ENCODE measurements at regions not wholly inside any gene's neighbourhood (a gene's known extent, or its start where the extent isn't known, plus 50 kb on each side); places are given as distances from the start of the nearest gene placed in this dataset.

DNA sequence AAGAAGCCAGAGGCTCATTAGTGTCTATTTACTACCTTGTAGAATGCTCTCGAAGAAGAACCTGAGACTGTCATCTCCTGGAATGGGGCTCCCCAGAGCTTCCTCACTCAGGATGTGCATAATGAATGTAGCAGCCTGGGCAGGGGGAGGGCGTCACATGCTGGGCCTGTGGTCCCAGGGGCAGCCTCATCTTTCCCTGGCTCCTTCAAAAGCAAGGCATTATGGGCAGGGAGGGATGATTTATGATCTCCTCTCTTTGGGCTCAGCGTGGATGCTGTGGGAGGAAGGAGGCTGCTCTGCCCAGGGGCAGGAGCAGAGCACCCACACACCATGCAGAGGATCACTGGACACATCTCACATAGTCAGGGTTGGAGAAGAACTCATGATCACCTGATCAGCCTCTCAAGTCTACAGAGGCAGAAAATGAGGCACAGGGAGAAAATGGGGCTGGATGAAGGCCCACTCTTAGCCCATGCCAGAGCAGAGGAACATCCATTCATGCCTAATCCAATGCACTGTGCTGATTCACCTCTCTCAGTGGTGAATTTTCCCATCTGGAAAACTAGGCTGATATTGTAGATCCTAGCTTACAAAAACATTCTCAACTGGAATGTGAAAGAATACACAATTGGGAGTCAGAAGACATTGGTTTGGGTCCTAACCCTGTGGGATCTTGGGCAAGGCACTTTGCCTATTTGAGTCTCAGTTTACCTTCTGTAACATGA is 173.7 kb downstream of the CARTPT start:
- DNase-seq (no peak), ATAC-seq (no peak)
- WGBS, 3 donors: 49 to 58% (median 56%) methylated on average over 3 of the region's 3 CpGs
- TF ChIP-seq, protein P1, sequence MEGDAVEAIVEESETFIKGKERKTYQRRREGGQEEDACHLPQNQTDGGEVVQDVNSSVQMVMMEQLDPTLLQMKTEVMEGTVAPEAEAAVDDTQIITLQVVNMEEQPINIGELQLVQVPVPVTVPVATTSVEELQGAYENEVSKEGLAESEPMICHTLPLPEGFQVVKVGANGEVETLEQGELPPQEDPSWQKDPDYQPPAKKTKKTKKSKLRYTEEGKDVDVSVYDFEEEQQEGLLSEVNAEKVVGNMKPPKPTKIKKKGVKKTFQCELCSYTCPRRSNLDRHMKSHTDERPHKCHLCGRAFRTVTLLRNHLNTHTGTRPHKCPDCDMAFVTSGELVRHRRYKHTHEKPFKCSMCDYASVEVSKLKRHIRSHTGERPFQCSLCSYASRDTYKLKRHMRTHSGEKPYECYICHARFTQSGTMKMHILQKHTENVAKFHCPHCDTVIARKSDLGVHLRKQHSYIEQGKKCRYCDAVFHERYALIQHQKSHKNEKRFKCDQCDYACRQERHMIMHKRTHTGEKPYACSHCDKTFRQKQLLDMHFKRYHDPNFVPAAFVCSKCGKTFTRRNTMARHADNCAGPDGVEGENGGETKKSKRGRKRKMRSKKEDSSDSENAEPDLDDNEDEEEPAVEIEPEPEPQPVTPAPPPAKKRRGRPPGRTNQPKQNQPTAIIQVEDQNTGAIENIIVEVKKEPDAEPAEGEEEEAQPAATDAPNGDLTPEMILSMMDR (IDR thresholded peaks at IDR 0.05): no peak
- Histone ChIP-seq H3K27ac (no peak overlapping the region), H3K27me3 (ENCODE audit: insufficient read depth in 3 of 3, low read length in 2 of 3) (no peaks in the 10 kb centered on the region), H3K4me3 (no peak overlapping the region), H3K9me3 (no peaks in the 10 kb centered on the region), H3K36me3 (ENCODE audit: insufficient read depth in 1 of 2, low read depth in 1 of 2) (no peaks in the 10 kb centered on the region), H3K4me1 (no peaks in the 10 kb centered on the region)
- intact Hi-C loops (cut with DNase I): no loop called here

DNA sequence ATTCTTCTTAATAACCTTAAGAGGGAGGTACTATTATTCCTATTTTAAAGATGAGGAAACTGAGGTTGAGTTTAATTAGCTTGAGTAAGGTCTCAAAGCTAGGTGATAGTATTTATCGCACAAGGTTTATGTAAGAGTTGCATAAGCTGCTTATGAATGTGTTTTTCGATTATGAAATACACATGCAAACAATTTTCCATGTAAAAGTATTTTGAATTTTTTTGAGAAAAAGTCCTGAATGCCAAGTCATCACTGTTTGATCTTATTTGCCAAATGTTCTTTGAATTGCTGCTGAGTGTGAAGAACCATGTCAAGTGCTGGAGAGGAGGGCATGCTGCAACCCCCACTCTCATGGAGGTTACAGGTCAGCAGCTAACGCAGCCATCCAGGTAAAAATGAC is 174.4 kb downstream of the CARTPT start:
- WGBS, 3 donors: 81 to 89% (median 86%) methylated on average over 3 of the region's 3 CpGs
- Histone ChIP-seq H3K9me3 (no peaks in the 10 kb centered on the region), H3K36me3 (ENCODE audit: insufficient read depth in 1 of 2, low read depth in 1 of 2) (no peaks in the 10 kb centered on the region), H3K4me1 (no peaks in the 10 kb centered on the region), H3K27ac (no peak overlapping the region), H3K27me3 (ENCODE audit: insufficient read depth in 3 of 3, low read length in 2 of 3) (no peaks in the 10 kb centered on the region), H3K4me3 (no peak overlapping the region)
- ATAC-seq (no peak), DNase-seq (no peak)
- intact Hi-C loops (cut with DNase I): no loop called here
- TF ChIP-seq, protein P1 (IDR thresholded peaks at IDR 0.05): no peak

DNA sequence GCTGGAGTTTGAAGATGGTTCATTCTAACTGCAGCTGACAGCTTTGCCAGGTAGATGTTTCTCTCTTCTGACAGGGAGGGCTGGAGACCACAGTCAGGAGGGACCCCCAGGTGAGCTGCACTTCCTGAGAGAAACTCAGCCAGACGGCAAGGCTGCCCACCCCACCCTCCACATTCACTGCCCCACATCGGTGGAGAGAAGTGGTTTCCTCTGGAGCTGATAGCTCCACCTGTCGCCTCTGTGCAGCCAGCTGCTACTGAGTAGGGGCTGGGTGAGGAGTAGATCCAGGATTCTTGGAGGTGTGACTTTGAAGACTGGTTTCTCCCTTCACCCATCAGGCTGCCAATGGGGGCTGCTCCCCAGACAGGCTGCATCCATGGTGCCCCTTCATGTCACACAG is 175.0 kb downstream of the CARTPT start:
- H3K27me3 ChIP-seq (ENCODE audit: insufficient read depth in 3 of 3, low read length in 2 of 3): no peaks in the 10 kb centered on the region
- no peak overlapping the region for H3K4me3 ChIP-seq
- DNase-seq (no peak), ATAC-seq (no peak)
- TF ChIP-seq, protein P1 (IDR thresholded peaks at IDR 0.05): no peak
- no peak overlapping the region for H3K27ac ChIP-seq
- intact Hi-C loops (cut with DNase I): no loop called here
- 37 to 48% (median 45%) methylated on average over 3 of the region's 3 CpGs for WGBS, 3 donors
- H3K9me3 ChIP-seq: no peaks in the 10 kb centered on the region
- H3K4me1 ChIP-seq: no peaks in the 10 kb centered on the region
- H3K36me3 ChIP-seq (ENCODE audit: insufficient read depth in 1 of 2, low read depth in 1 of 2): no peaks in the 10 kb centered on the region

DNA sequence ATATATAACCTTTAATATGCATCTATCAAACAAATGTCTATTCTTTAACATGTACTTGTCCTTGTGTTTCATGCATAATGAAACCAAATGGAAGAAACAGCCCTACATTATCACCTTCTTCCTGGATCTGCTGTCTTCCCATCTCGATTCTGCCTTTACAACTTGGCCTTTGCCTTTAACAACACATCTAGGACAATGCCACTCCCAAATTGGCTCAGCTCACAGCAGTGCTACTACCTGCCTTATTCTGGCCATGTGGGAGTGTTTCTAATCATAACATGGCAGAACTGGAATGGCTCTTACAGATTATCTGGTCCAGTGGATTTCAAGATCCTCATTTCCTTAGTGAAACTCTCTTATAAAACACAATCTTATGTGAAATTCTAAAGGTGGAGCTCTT is 176.5 kb downstream of the CARTPT start:
- H3K4me3 ChIP-seq: no peak overlapping the region
- H3K9me3 ChIP-seq: no peaks in the 10 kb centered on the region
- TF ChIP-seq, protein P1 (IDR thresholded peaks at IDR 0.05): no peak
- no peaks in the 10 kb centered on the region for H3K27me3 ChIP-seq (ENCODE audit: insufficient read depth in 3 of 3, low read length in 2 of 3)
- ATAC-seq: no peak
- no peaks in the 10 kb centered on the region for H3K4me1 ChIP-seq
- H3K36me3 ChIP-seq (ENCODE audit: insufficient read depth in 1 of 2, low read depth in 1 of 2): no peaks in the 10 kb centered on the region
- 58 to 61% (median 60%) methylated on average over 1 of the region's 1 CpG for WGBS, 3 donors
- no peak overlapping the region for H3K27ac ChIP-seq
- DNase-seq: no peak
- intact Hi-C loops (cut with DNase I): no loop called here

DNA sequence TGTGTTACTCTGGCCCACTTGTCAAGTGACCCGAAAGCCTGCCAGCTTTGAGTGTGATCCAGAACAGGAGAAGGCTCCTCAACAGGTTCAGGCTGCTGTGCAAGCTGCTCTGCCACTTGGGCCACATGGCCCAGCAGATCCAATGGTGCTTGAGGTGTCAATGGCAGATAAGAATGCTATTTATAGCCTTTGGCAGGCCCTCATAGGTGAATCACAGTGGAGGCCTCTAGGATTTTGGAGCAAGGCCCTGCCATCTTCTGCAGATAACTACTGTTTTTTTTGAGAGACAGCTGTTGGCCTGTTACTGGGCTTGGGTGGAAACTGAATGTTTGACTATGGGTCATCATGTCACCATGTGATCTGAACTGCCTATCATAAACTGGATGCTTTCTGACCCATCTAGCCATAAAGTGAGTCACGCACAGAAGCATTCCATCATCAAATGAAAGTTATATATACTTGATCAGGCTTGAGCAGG is 180.8 kb downstream of the CARTPT start:
- no peak overlapping the region for H3K4me3 ChIP-seq
- H3K9me3 ChIP-seq: no peaks in the 10 kb centered on the region
- H3K27me3 ChIP-seq (ENCODE audit: insufficient read depth in 3 of 3, low read length in 2 of 3): no peaks in the 10 kb centered on the region
- no peaks in the 10 kb centered on the region for H3K4me1 ChIP-seq
- H3K27ac ChIP-seq: no peak overlapping the region
- intact Hi-C loops (cut with DNase I): loop anchor here in 1 of 2 donors (10.0 kb wide), 1 partner anchor 1505 kb away; no protein-coding TSS in a partner anchor
- no peaks in the 10 kb centered on the region for H3K36me3 ChIP-seq (ENCODE audit: insufficient read depth in 1 of 2, low read depth in 1 of 2)
- ATAC-seq (no peak), DNase-seq (no peak)
- WGBS, 3 donors: 90 to 98% (median 90%) methylated on average over 2 of the region's 2 CpGs
- TF ChIP-seq, protein P1 (IDR thresholded peaks at IDR 0.05): no peak
